Renal cortex interstitium (tissue), 11 donors: ENCODE measurements at regions not wholly inside any gene's neighbourhood (a gene's known extent, or its start where the extent isn't known, plus 50 kb on each side); places are given as distances from the start of the nearest gene placed in this dataset.
"Not testable (repeated sequence)": the region's sequence is repeated elsewhere in the genome, so short reads cannot be mapped to it uniquely, and the experiment has no call there.

ENCODE experiments used
- DNase-seq, 11 donors: peaks; one replicate each; pipeline ENCODE4 v3.0.0-alpha.2; 2013; ENCODE audit warnings: low read depth in 9 of 11, low spot score in 4 of 11; ENCODE audit errors: extremely low read depth in 1 of 11

GRCh38 chr2:187093771-187094412 lies 244.9 kb upstream of the ZSWIM2 start:
- DNase-seq: no peak

DNA sequence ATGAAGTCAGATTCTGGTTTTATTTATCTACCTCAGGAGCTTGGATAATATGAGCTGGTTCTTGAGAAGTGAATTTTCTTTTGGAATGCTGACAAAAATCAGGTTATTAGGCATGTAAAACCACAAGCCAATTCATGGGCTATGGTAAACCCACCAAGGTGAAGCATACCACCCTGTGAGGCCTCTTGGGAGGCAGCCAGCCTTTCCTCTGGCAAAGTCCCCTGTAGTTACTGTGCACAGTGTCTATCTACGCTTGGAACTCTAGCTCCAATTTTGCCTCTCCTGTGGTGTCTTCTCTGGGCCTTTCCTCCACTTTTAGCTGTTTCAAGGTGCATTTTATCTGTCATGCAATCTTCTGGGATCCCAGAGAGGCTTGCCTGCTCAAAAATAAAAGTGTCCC lies 242.7 kb upstream of the ZSWIM2 start:
- no peak for DNase-seq

GRCh38 chr2:187084524-187084923 lies 235.6 kb upstream of the ZSWIM2 start:
- DNase-seq: no peak

GRCh38 chr2:187081461-187081860 lies 232.5 kb upstream of the ZSWIM2 start:
- no peak for DNase-seq

DNA sequence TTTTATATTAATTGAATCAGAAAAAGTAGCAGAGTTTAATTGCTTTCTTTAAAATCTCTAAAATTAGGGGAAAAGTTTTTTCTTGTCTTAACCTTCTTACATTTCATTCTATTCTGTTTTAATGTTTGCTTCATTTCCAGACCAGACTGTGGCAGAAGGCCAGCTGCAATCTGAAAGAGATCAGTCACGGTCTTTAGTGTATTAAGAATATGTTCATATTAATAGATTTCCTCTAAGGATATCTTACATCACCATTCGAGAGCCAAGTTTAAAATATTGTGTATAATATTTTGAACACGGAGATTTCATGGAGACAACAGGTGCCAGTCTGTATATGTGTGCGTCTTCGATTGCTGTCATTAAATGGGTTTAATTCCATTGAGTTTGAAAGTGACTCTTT lies 230.9 kb upstream of the ZSWIM2 start:
- DNase-seq: no peak

GRCh38 chr2:187078297-187078696 lies 229.3 kb upstream of the ZSWIM2 start:
- DNase-seq: no peak

- no peak for DNase-seq
These were observed 226.7 kb upstream of the ZSWIM2 start for GRCh38 chr2:187075671-187076070.

GRCh38 chr2:187075199-187075635 lies 226.2 kb upstream of the ZSWIM2 start:
- DNase-seq: no peak

- DNase-seq: no peak
These were observed 209.2 kb upstream of the ZSWIM2 start for GRCh38 chr2:187058198-187058597.

- DNase-seq: no peak
These were observed 208.5 kb upstream of the ZSWIM2 start for GRCh38 chr2:187057466-187057865.

GRCh38 chr2:187056416-187057334 lies 207.7 kb upstream of the ZSWIM2 start:
- no peak for DNase-seq

DNA sequence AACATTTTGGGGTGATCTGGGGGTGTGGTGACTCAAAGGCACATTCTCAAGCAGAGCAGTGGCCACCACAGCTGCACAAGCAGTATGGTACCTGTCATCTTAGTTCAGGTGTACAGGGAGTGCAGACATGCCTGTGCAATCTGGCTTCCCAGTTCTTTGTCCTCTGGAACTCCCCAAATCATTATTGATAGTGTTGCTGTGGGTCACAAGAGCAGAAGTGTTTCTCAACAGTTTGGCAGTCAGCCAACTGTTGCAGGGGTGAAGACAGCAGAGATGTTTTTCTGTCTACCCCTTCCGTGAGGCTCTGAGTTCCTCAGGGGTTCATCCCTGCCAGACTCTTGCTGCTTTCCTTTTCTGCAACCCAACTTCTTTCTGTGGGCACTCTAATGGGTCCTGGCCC lies 206.5 kb upstream of the ZSWIM2 start:
- DNase-seq: no peak

- no peak for DNase-seq
These were observed 205.7 kb upstream of the ZSWIM2 start for GRCh38 chr2:187054501-187055319.

DNA sequence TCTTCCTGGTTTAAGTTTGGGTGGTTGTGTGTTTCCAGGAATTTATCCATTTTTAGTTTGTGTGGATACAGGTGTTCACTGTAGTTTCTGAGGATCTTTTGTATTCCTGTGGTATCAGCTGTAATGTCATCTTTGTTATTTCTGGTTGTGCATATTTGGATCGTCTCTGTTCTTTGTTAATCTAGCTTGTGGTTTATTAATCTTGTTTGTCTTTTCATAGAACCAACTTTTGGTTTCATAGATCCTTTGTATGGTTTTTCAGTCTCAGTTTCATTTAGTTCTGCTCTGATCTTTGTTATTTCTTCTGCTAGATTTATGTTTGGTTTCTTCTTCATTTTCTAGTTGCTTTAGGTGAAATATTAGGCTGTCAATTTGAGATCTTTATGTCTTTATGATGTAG lies 202.4 kb upstream of the ZSWIM2 start:
- DNase-seq: no peak

GRCh38 chr2:187050409-187050998 lies 201.5 kb upstream of the ZSWIM2 start:
- DNase-seq: no peak

- DNase-seq: no peak
These were observed 188.3 kb upstream of the ZSWIM2 start for GRCh38 chr2:187037310-187037709.

- no peak for DNase-seq
These were observed 185.5 kb upstream of the ZSWIM2 start for GRCh38 chr2:187034434-187034833.

GRCh38 chr2:187024739-187025138 lies 175.8 kb upstream of the ZSWIM2 start:
- DNase-seq: no peak

GRCh38 chr2:187023996-187024395 lies 175.0 kb upstream of the ZSWIM2 start:
- DNase-seq: not testable (repeated sequence)
